ENCODE measurements at regions not wholly inside any gene's neighbourhood (a gene's known extent, or its start where the extent isn't known, plus 50 kb on each side); places are given as distances from the start of the nearest gene placed in this dataset.

GRCh38 chr7:24212073-24212472 is 71.9 kb upstream of the NPY start:
- Histone ChIP-seq H3K9ac (ENCODE audit: low read length) (no peak overlapping the region), H3K9me2 (replicated peaks; ENCODE audit: insufficient read depth, low read length) (no peaks in the 10 kb centered on the region), H3K4me1 (ENCODE audit: low read length) (no peaks in the 10 kb centered on the region; the same call in 1 of the 2 replicates), H3K79me2 (ENCODE audit: low read length) (no peaks in the 10 kb centered on the region), H3K4me3 (ENCODE audit: low read length) (no peak overlapping the region), H4K20me1 (ENCODE audit: insufficient read depth, low read depth, low read length) (no peaks in the 10 kb centered on the region), H3K9me3 (ENCODE audit: low read length) (no peaks in the 10 kb centered on the region), H3K27ac (ENCODE audit: low read length) (no peak overlapping the region), H3K4me2 (ENCODE audit: low read depth, low read length, poor library complexity, severe bottlenecking) (no peak overlapping the region), H3K36me3 (ENCODE audit: insufficient read depth, low read length) (no peaks in the 10 kb centered on the region), H2AFZ (ENCODE audit: low read length) (no peak overlapping the region), H3K27me3 (ENCODE audit: low read length) (no peaks in the 10 kb centered on the region)
- no peak for DNase-seq

DNA sequence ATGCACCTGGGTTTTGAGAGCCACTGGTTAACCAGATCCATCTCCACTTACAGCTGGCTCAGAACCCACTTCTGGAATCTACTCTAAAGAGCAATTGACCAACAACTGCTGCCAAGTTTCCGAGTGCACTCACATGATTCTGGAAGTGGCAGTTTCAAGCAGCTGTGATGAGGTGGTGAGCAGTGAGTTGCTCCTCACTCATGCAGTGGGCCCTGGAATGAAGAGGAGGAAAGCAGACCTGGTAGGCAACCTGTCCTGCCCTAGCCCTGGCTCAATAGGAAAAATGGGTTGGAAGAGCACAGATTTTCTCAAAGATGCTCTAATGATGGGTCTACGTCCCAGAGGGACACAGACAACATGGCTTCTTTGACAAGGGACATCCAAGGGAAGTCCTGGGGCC is 70.7 kb upstream of the NPY start:
- DNase-seq, result no peak
- no peaks in the 10 kb centered on the region for H3K79me2 ChIP-seq (ENCODE audit: low read length)
- H3K9me3 ChIP-seq (ENCODE audit: low read length), result no peaks in the 10 kb centered on the region
- no peaks in the 10 kb centered on the region; the same call in 1 of the 2 replicates for H3K4me1 ChIP-seq (ENCODE audit: low read length)
- no peaks in the 10 kb centered on the region for H4K20me1 ChIP-seq (ENCODE audit: insufficient read depth, low read depth, low read length)
- no peaks in the 10 kb centered on the region for H3K27me3 ChIP-seq (ENCODE audit: low read length)
- no peaks in the 10 kb centered on the region for H3K36me3 ChIP-seq (ENCODE audit: insufficient read depth, low read length)
- H3K9ac ChIP-seq (ENCODE audit: low read length), result no peak overlapping the region
- H3K27ac ChIP-seq (ENCODE audit: low read length), result no peak overlapping the region
- no peaks in the 10 kb centered on the region for H3K9me2 ChIP-seq (replicated peaks; ENCODE audit: insufficient read depth, low read length)
- H2AFZ ChIP-seq (ENCODE audit: low read length), result no peak overlapping the region
- H3K4me2 ChIP-seq (ENCODE audit: low read depth, low read length, poor library complexity, severe bottlenecking), result no peak overlapping the region
- no peak overlapping the region for H3K4me3 ChIP-seq (ENCODE audit: low read length)

DNA sequence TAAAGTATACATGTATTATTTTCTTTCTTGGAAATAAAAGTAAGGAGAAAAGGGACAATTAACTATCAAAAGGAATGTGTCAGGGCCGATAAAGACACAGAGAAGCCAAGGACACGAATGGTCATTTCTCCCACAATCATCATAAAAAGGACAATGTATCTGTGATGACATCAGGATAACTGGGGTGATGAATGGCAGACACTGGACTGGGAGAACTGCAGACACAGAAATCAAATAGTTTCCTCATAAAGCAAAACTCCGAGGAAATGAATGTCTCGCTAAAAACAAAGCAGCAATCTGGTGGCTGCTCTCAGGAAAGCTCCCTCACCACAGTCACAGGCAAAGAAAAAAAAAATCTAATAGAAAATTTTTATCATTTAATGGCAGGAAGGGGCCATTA is 69.3 kb upstream of the NPY start:
- Histone ChIP-seq H3K9ac (ENCODE audit: low read length) (no peak overlapping the region), H3K4me3 (ENCODE audit: low read length) (no peak overlapping the region), H3K36me3 (ENCODE audit: insufficient read depth, low read length) (no peaks in the 10 kb centered on the region), H4K20me1 (ENCODE audit: insufficient read depth, low read depth, low read length) (no peaks in the 10 kb centered on the region), H3K9me2 (replicated peaks; ENCODE audit: insufficient read depth, low read length) (no peaks in the 10 kb centered on the region), H3K9me3 (ENCODE audit: low read length) (no peaks in the 10 kb centered on the region), H3K27ac (ENCODE audit: low read length) (no peak overlapping the region), H3K79me2 (ENCODE audit: low read length) (no peaks in the 10 kb centered on the region), H2AFZ (ENCODE audit: low read length) (no peak overlapping the region), H3K27me3 (ENCODE audit: low read length) (no peaks in the 10 kb centered on the region), H3K4me2 (ENCODE audit: low read depth, low read length, poor library complexity, severe bottlenecking) (no peak overlapping the region), H3K4me1 (ENCODE audit: low read length) (no peaks in the 10 kb centered on the region; the same call in 1 of the 2 replicates)
- DNase-seq, result no peak

DNA sequence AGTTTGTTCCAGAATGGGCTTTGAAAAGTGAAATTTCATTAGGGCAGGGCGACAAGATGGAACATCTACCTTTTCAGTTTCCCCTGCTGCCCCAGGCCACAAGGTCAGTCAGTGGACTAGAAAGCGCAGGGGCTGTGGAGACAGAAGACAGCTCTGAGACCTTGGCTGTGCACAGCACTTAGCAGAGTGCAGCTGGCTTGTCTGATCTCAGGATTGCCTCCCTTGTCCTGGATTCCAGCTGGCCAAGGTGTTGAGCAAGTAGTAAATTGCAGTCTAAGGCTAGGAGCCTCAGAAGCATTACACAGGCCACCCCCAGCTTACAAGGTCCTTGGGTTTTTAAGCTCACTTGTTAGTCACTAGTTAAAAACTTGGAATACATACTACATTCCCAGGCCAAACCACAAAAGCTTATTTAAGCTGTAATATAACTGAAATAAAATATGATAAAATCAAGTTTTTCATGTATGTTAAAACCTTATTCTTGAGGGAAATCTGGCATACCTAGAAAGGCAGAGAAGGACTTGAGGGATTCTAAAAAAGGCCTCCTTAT is 67.3 kb upstream of the NPY start:
- Histone ChIP-seq H3K27ac (ENCODE audit: low read length) (no peak overlapping the region), H3K9ac (ENCODE audit: low read length) (no peak overlapping the region), H2AFZ (ENCODE audit: low read length) (no peak overlapping the region), H4K20me1 (ENCODE audit: insufficient read depth, low read depth, low read length) (no peaks in the 10 kb centered on the region), H3K4me1 (ENCODE audit: low read length) (no peaks in the 10 kb centered on the region; the same call in 1 of the 2 replicates), H3K9me3 (ENCODE audit: low read length) (no peaks in the 10 kb centered on the region), H3K36me3 (ENCODE audit: insufficient read depth, low read length) (no peaks in the 10 kb centered on the region), H3K9me2 (replicated peaks; ENCODE audit: insufficient read depth, low read length) (no peaks in the 10 kb centered on the region), H3K4me3 (ENCODE audit: low read length) (no peak overlapping the region), H3K79me2 (ENCODE audit: low read length) (no peaks in the 10 kb centered on the region), H3K4me2 (ENCODE audit: low read depth, low read length, poor library complexity, severe bottlenecking) (no peak overlapping the region), H3K27me3 (ENCODE audit: low read length) (no peaks in the 10 kb centered on the region)
- no peak for DNase-seq

- H3K9me2 ChIP-seq (replicated peaks; ENCODE audit: insufficient read depth, low read length), result no peaks in the 10 kb centered on the region
- H3K79me2 ChIP-seq (ENCODE audit: low read length), result no peaks in the 10 kb centered on the region
- H3K4me3 ChIP-seq (ENCODE audit: low read length), result no peak overlapping the region
- H3K4me2 ChIP-seq (ENCODE audit: low read depth, low read length, poor library complexity, severe bottlenecking), result no peak overlapping the region
- H3K36me3 ChIP-seq (ENCODE audit: insufficient read depth, low read length), result no peaks in the 10 kb centered on the region
- no peaks in the 10 kb centered on the region for H3K9me3 ChIP-seq (ENCODE audit: low read length)
- no peak overlapping the region for H3K9ac ChIP-seq (ENCODE audit: low read length)
- H2AFZ ChIP-seq (ENCODE audit: low read length), result no peak overlapping the region
- no peaks in the 10 kb centered on the region for H3K4me1 ChIP-seq (ENCODE audit: low read length)
- no peak overlapping the region for H3K27ac ChIP-seq (ENCODE audit: low read length)
- no peaks in the 10 kb centered on the region for H4K20me1 ChIP-seq (ENCODE audit: insufficient read depth, low read depth, low read length)
- no peaks in the 10 kb centered on the region for H3K27me3 ChIP-seq (ENCODE audit: low read length)
- DNase-seq, result no peak
These were observed 62.5 kb upstream of the NPY start for GRCh38 chr7:24221500-24221899.

DNA sequence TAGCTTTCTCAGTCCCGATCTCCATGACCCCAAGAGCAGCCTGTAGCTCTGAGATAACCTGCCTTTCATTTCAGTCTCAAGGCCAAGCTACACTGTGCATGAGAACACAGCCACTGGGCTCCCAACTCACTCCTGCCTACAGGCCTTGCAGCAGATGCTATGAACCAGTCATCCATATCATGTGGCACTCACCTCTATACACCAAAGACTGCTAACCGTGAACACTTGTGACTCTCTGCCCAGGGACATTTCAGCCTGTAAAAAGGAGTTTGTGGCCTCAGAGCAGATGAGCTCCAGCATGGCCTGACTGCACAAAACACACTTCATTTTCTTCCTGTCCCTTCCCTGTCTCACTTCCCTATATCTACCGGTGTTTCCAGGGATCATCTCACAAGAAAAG is 56.9 kb upstream of the NPY start:
- H3K27me3 ChIP-seq (ENCODE audit: low read length), result no peaks in the 10 kb centered on the region
- H3K36me3 ChIP-seq (ENCODE audit: insufficient read depth, low read length), result no peaks in the 10 kb centered on the region
- no peak overlapping the region for H3K4me2 ChIP-seq (ENCODE audit: low read depth, low read length, poor library complexity, severe bottlenecking)
- H3K9me2 ChIP-seq (replicated peaks; ENCODE audit: insufficient read depth, low read length), result no peaks in the 10 kb centered on the region
- H3K4me3 ChIP-seq (ENCODE audit: low read length), result no peak overlapping the region
- H3K4me1 ChIP-seq (ENCODE audit: low read length), result no peaks in the 10 kb centered on the region
- no peak overlapping the region for H2AFZ ChIP-seq (ENCODE audit: low read length)
- no peak overlapping the region for H3K9ac ChIP-seq (ENCODE audit: low read length)
- H3K9me3 ChIP-seq (ENCODE audit: low read length), result no peaks in the 10 kb centered on the region
- DNase-seq, result no peak
- H3K27ac ChIP-seq (ENCODE audit: low read length), result no peak overlapping the region
- no peaks in the 10 kb centered on the region for H3K79me2 ChIP-seq (ENCODE audit: low read length)
- H4K20me1 ChIP-seq (ENCODE audit: insufficient read depth, low read depth, low read length), result no peaks in the 10 kb centered on the region

DNA sequence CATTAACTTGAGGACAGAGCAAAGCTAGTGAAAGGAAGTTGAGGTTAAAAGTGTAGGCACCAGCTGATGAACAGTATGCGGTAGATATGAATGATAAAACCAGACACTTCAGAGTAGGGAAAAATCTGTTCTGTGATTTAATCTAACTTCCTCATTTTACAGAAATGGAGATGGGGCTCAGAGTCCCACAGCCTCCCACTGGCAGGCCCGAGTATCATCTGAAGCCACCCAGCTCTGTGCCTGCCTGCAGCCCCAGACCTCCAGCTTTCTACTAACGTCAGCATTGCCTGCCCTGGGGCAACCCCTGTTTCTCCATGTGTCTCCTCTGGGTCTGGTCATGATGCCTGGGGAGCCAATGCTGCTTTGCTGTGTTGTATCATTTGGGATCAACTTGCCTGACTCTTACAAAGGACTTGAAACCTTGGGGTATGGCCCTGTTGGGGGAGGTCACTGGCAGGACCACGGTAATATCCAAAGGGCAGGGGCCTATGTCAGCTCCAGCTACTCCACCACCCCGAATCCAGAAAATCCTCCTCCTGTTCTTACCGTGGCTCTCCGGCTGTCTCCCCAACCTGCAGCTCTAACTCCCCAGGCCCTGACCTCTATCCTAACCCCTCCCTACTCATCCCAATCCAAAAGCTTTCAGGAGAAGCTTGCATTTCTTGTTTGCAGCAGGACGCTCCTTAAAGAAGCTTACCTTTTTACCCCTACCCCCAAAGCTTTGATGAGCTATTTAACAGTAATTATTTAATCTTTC is 56.2 kb upstream of the NPY start:
- DNase-seq, result peak; percentile 64
- no peak overlapping the region for H2AFZ ChIP-seq (ENCODE audit: low read length)

GRCh38 chr7:24229481-24230226 is 54.3 kb upstream of the NPY start:
- Histone ChIP-seq H3K4me3 (ENCODE audit: low read length) (no peak overlapping the region), H3K27ac (ENCODE audit: low read length) (no peak overlapping the region), H3K4me1 (ENCODE audit: low read length) (no peaks in the 10 kb centered on the region), H2AFZ (ENCODE audit: low read length) (no peak overlapping the region), H4K20me1 (ENCODE audit: insufficient read depth, low read depth, low read length) (no peaks in the 10 kb centered on the region), H3K4me2 (ENCODE audit: low read depth, low read length, poor library complexity, severe bottlenecking) (no peak overlapping the region), H3K79me2 (ENCODE audit: low read length) (no peaks in the 10 kb centered on the region), H3K9me3 (ENCODE audit: low read length) (no peaks in the 10 kb centered on the region), H3K9me2 (replicated peaks; ENCODE audit: insufficient read depth, low read length) (no peaks in the 10 kb centered on the region), H3K27me3 (ENCODE audit: low read length) (no peaks in the 10 kb centered on the region), H3K36me3 (ENCODE audit: insufficient read depth, low read length) (no peaks in the 10 kb centered on the region), H3K9ac (ENCODE audit: low read length) (no peak overlapping the region)
- DNase-seq, result no peak

More for the DNA sequence above, 56.2 kb upstream of the NPY start:
- H3K4me2 ChIP-seq (ENCODE audit: low read depth, low read length, poor library complexity, severe bottlenecking), result no peak overlapping the region
- no peaks in the 10 kb centered on the region for H3K79me2 ChIP-seq (ENCODE audit: low read length)
- H3K4me1 ChIP-seq (ENCODE audit: low read length), result no peaks in the 10 kb centered on the region
- H3K27me3 ChIP-seq (ENCODE audit: low read length), result no peaks in the 10 kb centered on the region
- H3K9me2 ChIP-seq (replicated peaks; ENCODE audit: insufficient read depth, low read length), result no peaks in the 10 kb centered on the region
- H3K9ac ChIP-seq (ENCODE audit: low read length), result no peak overlapping the region
- H3K36me3 ChIP-seq (ENCODE audit: insufficient read depth, low read length), result no peaks in the 10 kb centered on the region
- H3K4me3 ChIP-seq (ENCODE audit: low read length), result no peak overlapping the region
- H3K9me3 ChIP-seq (ENCODE audit: low read length), result no peaks in the 10 kb centered on the region
- no peak overlapping the region for H3K27ac ChIP-seq (ENCODE audit: low read length)
- no peaks in the 10 kb centered on the region for H4K20me1 ChIP-seq (ENCODE audit: insufficient read depth, low read depth, low read length)

Data from Karpas-422 (cell line).